GM12864 (cell line): ENCODE measurements at regions not wholly inside any gene's neighbourhood (a gene's known extent, or its start where the extent isn't known, plus 50 kb on each side); places are given as distances from the start of the nearest gene placed in this dataset.
"Not testable (repeated sequence)": the region's sequence is repeated elsewhere in the genome, so short reads cannot be mapped to it uniquely, and the experiment has no call there.

Source experiments
- DNase-seq: peaks from one replicate; pipeline ENCODE4 v3.0.0-alpha.2; 2011; ENCODE audit warnings: low read depth
- H3K4me3 ChIP-seq: 2 replicates; pipeline ENCODE4 v1.5.1; 2011; ENCODE audit warnings: mild to moderate bottlenecking, low read depth, low read length, control low read depth
- CTCF ChIP-seq: IDR thresholded peaks from 2 replicates; pipeline ENCODE4 v1.5.1; 2011; ENCODE audit warnings: low read depth, mild to moderate bottlenecking, moderate library complexity, low read length, control low read depth, inconsistent platforms; ENCODE audit errors: missing control alignments

- DNase-seq: no peak
These were observed 313.4 kb upstream of the SEMA3C start for GRCh38 chr7:81232084-81232799.

GRCh38 chr7:81231301-81231838, 312.5 kb upstream of the SEMA3C start:
- no peak overlapping the region for H3K4me3 ChIP-seq
- TF ChIP-seq CTCF: no peak
- DNase-seq: no peak

More at GRCh38 chr7:81232084-81232799, 313.4 kb upstream of the SEMA3C start:
- TF ChIP-seq CTCF: no peak
- no peak overlapping the region for H3K4me3 ChIP-seq

GRCh38 chr7:81226234-81226633, 307.4 kb upstream of the SEMA3C start:
- no peak for TF ChIP-seq CTCF
- H3K4me3 ChIP-seq: no peak overlapping the region
- no peak for DNase-seq

GRCh38 chr7:81222692-81223091, 303.8 kb upstream of the SEMA3C start:
- not testable (repeated sequence) for H3K4me3 ChIP-seq, DNase-seq

GRCh38 chr7:81221527-81222217, 302.8 kb upstream of the SEMA3C start:
- no peak for DNase-seq

GRCh38 chr7:81218480-81219106, 299.7 kb upstream of the SEMA3C start:
- no peak for TF ChIP-seq CTCF
- no peak for DNase-seq
- H3K4me3 ChIP-seq: no peak overlapping the region

More at GRCh38 chr7:81221527-81222217, 302.8 kb upstream of the SEMA3C start:
- H3K4me3 ChIP-seq: no peak overlapping the region
- no peak for TF ChIP-seq CTCF

GRCh38 chr7:81213394-81213793, 294.5 kb upstream of the SEMA3C start:
- no peak overlapping the region for H3K4me3 ChIP-seq
- no peak for TF ChIP-seq CTCF
- DNase-seq: no peak
